ENCODE measurements at regions not wholly inside any gene's neighbourhood (a gene's known extent, or its start where the extent isn't known, plus 50 kb on each side); places are given as distances from the start of the nearest gene placed in this dataset.

DNA sequence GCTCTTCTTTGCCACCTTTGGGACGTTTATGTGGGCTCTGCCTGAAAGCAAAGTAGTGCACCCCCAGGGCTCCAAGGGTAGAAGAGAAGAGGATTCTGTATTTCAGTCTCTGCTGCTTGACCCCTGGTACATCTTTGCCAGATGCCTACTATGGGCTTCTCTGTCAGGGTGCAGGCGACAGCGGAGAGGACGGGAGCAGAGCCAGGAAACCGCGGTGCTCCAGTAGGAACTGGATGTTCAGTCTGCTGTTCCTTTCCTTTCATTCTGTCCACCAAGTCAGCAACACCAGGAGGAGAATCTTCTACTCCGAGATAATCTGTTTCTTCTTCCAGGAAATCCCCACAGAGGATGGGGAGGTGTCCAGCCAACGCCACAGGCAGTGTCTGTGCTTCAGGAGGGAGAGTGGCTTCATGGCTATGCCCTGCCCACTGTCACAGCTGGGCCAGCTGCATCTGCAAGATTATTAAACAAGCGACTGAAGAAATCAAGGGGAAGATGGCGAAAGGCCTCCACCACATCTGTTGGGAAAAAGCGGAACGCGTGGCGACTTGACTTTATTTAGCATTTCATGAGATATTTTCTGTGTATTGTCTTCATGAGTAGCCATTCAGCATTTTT lies 398.3 kb downstream of the IRX1 start:
- ChIA-PET CTCF (no interaction called here), POLR2A (no interaction called here)
- Mint-ChIP-seq H3K9me3 (ENCODE audit: low read depth) (no peaks in the 10 kb centered on the region), H3K27ac (no peak overlapping the region), H3K4me3 (no peak overlapping the region), H3K27me3 (no peaks in the 10 kb centered on the region), H3K36me3 (ENCODE audit: low read depth) (no peaks in the 10 kb centered on the region), H3K4me1 (no peaks in the 10 kb centered on the region)
- DNase-seq = no peak
- no peak for ATAC-seq
- intact Hi-C loops (cut with DNase I, micrococcal nuclease) = no loop called here

GRCh38 chr5:3994628-3995027 lies 399.0 kb downstream of the IRX1 start:
- POLR2A ChIA-PET = no interaction called here
- Mint-ChIP-seq H3K9me3 (ENCODE audit: low read depth) (no peaks in the 10 kb centered on the region), H3K27me3 (no peaks in the 10 kb centered on the region), H3K36me3 (ENCODE audit: low read depth) (no peaks in the 10 kb centered on the region), H3K4me1 (no peaks in the 10 kb centered on the region), H3K4me3 (no peak overlapping the region), H3K27ac (no peak overlapping the region)
- CTCF ChIA-PET = no interaction called here
- ATAC-seq (no peak), DNase-seq (no peak)
- intact Hi-C loops (cut with DNase I, micrococcal nuclease) = no loop called here

- Mint-ChIP-seq H3K36me3 (ENCODE audit: low read depth) (no peaks in the 10 kb centered on the region), H3K9me3 (ENCODE audit: low read depth) (no peaks in the 10 kb centered on the region), H3K4me3 (no peak overlapping the region), H3K27ac (no peak overlapping the region), H3K4me1 (no peaks in the 10 kb centered on the region), H3K27me3 (no peaks in the 10 kb centered on the region)
- DNase-seq (no peak), ATAC-seq (no peak)
- intact Hi-C loops (cut with DNase I, micrococcal nuclease) = no loop called here
- POLR2A ChIA-PET = no interaction called here
- CTCF ChIA-PET = no interaction called here
These were observed 400.5 kb downstream of the IRX1 start for GRCh38 chr5:3995954-3996619.

- POLR2A ChIA-PET = no interaction called here
- DNase-seq = no peak
- H3K36me3 Mint-ChIP-seq (ENCODE audit: low read depth) = no peaks in the 10 kb centered on the region
- H3K9me3 Mint-ChIP-seq (ENCODE audit: low read depth) = no peaks in the 10 kb centered on the region
- ATAC-seq = no peak
- H3K27ac Mint-ChIP-seq = no peak overlapping the region
- H3K4me3 Mint-ChIP-seq = no peak overlapping the region
- H3K4me1 Mint-ChIP-seq = no peaks in the 10 kb centered on the region
- H3K27me3 Mint-ChIP-seq = no peaks in the 10 kb centered on the region
- intact Hi-C loops (cut with DNase I, micrococcal nuclease) = no loop called here
- CTCF ChIA-PET = no interaction called here
These were observed 401.2 kb downstream of the IRX1 start for GRCh38 chr5:3996707-3997336.

GRCh38 chr5:3997670-3998069 lies 402.0 kb downstream of the IRX1 start:
- ChIA-PET CTCF (interaction anchor here (0.6 kb wide), 1 partner anchor 41 kb away, joined by 3 read pairs; no protein-coding TSS in a partner anchor), POLR2A (no interaction called here)
- Mint-ChIP-seq H3K27me3 (no peaks in the 10 kb centered on the region), H3K27ac (no peak overlapping the region), H3K4me3 (no peak overlapping the region), H3K4me1 (no peaks in the 10 kb centered on the region), H3K9me3 (ENCODE audit: low read depth) (no peaks in the 10 kb centered on the region), H3K36me3 (ENCODE audit: low read depth) (no peaks in the 10 kb centered on the region)
- DNase-seq (no peak), ATAC-seq (no peak)
- intact Hi-C loops (cut with DNase I, micrococcal nuclease) = no loop called here

GRCh38 chr5:3999929-4000328 lies 404.3 kb downstream of the IRX1 start:
- no peak for DNase-seq
- H3K27ac Mint-ChIP-seq = no peak overlapping the region
- H3K36me3 Mint-ChIP-seq (ENCODE audit: low read depth) = no peaks in the 10 kb centered on the region
- no peaks in the 10 kb centered on the region for H3K4me1 Mint-ChIP-seq
- peaks cover 5% of the 10 kb centered on the region for H3K9me3 Mint-ChIP-seq (ENCODE audit: low read depth)
- ChIA-PET CTCF (no interaction called here), POLR2A (no interaction called here)
- no peaks in the 10 kb centered on the region for H3K27me3 Mint-ChIP-seq
- intact Hi-C loops (cut with DNase I, micrococcal nuclease) = no loop called here
- ATAC-seq = no peak
- no peak overlapping the region for H3K4me3 Mint-ChIP-seq

DNA sequence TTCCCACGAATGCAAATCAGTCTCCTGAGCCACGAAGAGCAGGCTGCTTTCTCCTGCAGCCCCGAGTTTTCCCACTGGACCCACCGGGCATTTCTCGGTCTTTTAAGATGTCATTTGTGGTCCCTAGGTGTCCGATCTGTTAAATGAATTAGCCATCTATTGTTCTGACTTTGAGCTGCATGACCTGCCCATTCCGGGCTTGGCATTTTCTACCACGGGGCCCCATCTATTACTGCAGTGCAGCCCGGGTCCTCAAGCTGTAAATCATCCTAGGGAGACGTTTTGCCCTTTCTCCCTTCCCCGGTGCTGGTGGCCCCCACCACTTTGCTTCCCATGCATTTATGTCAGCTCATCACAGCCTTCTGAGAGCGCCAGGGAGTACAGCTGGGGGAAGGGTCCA lies 405.4 kb downstream of the IRX1 start:
- intact Hi-C loops (cut with DNase I, micrococcal nuclease) = no loop called here
- ChIA-PET POLR2A (no interaction called here), CTCF (no interaction called here)
- H3K9me3 Mint-ChIP-seq (ENCODE audit: low read depth) = peaks cover 5% of the 10 kb centered on the region
- H3K4me3 Mint-ChIP-seq = no peak overlapping the region
- no peaks in the 10 kb centered on the region for H3K36me3 Mint-ChIP-seq (ENCODE audit: low read depth)
- H3K27me3 Mint-ChIP-seq = no peaks in the 10 kb centered on the region
- DNase-seq (no peak), ATAC-seq (no peak)
- H3K27ac Mint-ChIP-seq = no peak overlapping the region
- no peaks in the 10 kb centered on the region for H3K4me1 Mint-ChIP-seq

- H3K27ac Mint-ChIP-seq = no peak overlapping the region
- POLR2A ChIA-PET = no interaction called here
- intact Hi-C loops (cut with DNase I, micrococcal nuclease) = no loop called here
- DNase-seq = no peak
- H3K9me3 Mint-ChIP-seq (ENCODE audit: low read depth) = peaks cover 5% of the 10 kb centered on the region
- no peaks in the 10 kb centered on the region for H3K36me3 Mint-ChIP-seq (ENCODE audit: low read depth)
- no peaks in the 10 kb centered on the region for H3K27me3 Mint-ChIP-seq
- CTCF ChIA-PET = interaction anchor here (0.7 kb wide), 1 partner anchor 186 kb away, joined by 3 read pairs; no protein-coding TSS in a partner anchor
- H3K4me1 Mint-ChIP-seq = no peaks in the 10 kb centered on the region
- no peak overlapping the region for H3K4me3 Mint-ChIP-seq
- ATAC-seq = no peak
These were observed 406.3 kb downstream of the IRX1 start for GRCh38 chr5:4001758-4002533.

- ATAC-seq (no peak), DNase-seq (no peak)
- H3K9me3 Mint-ChIP-seq (ENCODE audit: low read depth) = peaks cover 5% of the 10 kb centered on the region
- ChIA-PET CTCF (no interaction called here), POLR2A (no interaction called here)
- no peaks in the 10 kb centered on the region for H3K4me1 Mint-ChIP-seq
- H3K27me3 Mint-ChIP-seq = no peaks in the 10 kb centered on the region
- H3K36me3 Mint-ChIP-seq (ENCODE audit: low read depth) = no peaks in the 10 kb centered on the region
- H3K27ac Mint-ChIP-seq = no peak overlapping the region
- H3K4me3 Mint-ChIP-seq = no peak overlapping the region
- intact Hi-C loops (cut with DNase I, micrococcal nuclease) = no loop called here
These were observed 409.7 kb downstream of the IRX1 start for GRCh38 chr5:4005335-4005734.

GRCh38 chr5:4007001-4007400 lies 411.4 kb downstream of the IRX1 start:
- Mint-ChIP-seq H3K27ac (no peak overlapping the region), H3K36me3 (ENCODE audit: low read depth) (no peaks in the 10 kb centered on the region), H3K4me3 (no peak overlapping the region), H3K9me3 (ENCODE audit: low read depth) (peaks cover 5% of the 10 kb centered on the region), H3K4me1 (no peaks in the 10 kb centered on the region), H3K27me3 (no peaks in the 10 kb centered on the region)
- ATAC-seq (no peak), DNase-seq (no peak)
- ChIA-PET POLR2A (no interaction called here), CTCF (no interaction called here)
- intact Hi-C loops (cut with DNase I, micrococcal nuclease) = no loop called here

GRCh38 chr5:4011943-4012342 lies 416.3 kb downstream of the IRX1 start:
- H3K9me3 Mint-ChIP-seq (ENCODE audit: low read depth) = no peaks in the 10 kb centered on the region
- POLR2A ChIA-PET = no interaction called here
- H3K4me3 Mint-ChIP-seq = no peak overlapping the region
- intact Hi-C loops (cut with DNase I, micrococcal nuclease) = no loop called here
- ATAC-seq = no peak
- DNase-seq = no peak
- H3K4me1 Mint-ChIP-seq = no peaks in the 10 kb centered on the region
- no peak overlapping the region for H3K27ac Mint-ChIP-seq
- no peaks in the 10 kb centered on the region for H3K36me3 Mint-ChIP-seq (ENCODE audit: low read depth)
- H3K27me3 Mint-ChIP-seq = no peaks in the 10 kb centered on the region
- CTCF ChIA-PET = no interaction called here

Measured in activated CD4-positive, alpha-beta T cell treated with anti-CD3 and anti-CD28 coated beads for 36 hours (primary cell).